ENCODE measurements at regions not wholly inside any gene's neighbourhood (a gene's known extent, or its start where the extent isn't known, plus 50 kb on each side); places are given as distances from the start of the nearest gene placed in this dataset.

DNA sequence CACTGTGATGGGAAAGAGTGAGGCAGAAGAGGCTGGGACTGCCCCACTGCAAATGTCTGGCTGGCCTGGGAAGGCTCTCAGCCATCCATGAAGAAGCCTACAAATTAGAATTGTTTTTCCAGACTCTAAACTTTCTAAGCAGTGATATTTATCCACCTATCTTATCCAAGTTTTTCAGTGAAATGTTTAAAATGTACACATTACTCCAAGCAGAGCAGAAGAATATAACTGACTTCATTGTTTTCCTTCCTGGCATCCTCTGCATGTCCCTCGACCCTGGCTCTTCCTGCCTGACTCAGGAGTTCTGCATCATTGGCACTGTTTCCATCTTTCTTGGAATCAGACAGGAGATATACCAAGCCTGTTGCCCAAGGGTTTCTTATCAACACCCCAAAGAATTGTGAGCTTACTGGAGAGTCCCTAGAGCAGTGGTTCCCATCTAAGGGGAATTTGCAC lies 401.5 kb upstream of the PROK2 start:
- Histone ChIP-seq H2AK5ac (ENCODE audit: insufficient read length, low read length) (no peak overlapping the region), H4K91ac (ENCODE audit: insufficient read length, low read depth, low read length) (no peak overlapping the region), H3K9me3 (ENCODE audit: control insufficient read depth, low read depth, low read length) (no peaks in the 10 kb centered on the region), H3K79me2 (ENCODE audit: insufficient read depth, low read length) (no peaks in the 10 kb centered on the region), H2AFZ (ENCODE audit: low read length) (no peak overlapping the region), H2BK12ac (ENCODE audit: insufficient read length, low read depth, low read length) (no peak overlapping the region), H4K20me1 (ENCODE audit: control insufficient read depth, insufficient read depth, insufficient read length) (no peaks in the 10 kb centered on the region), H2BK15ac (ENCODE audit: low read depth, low read length) (no peak overlapping the region), H3K27me3 (ENCODE audit: insufficient read depth, low read length) (no peaks in the 10 kb centered on the region), H4K8ac (replicated peaks; ENCODE audit: insufficient read length, low read depth, low read length) (no peak overlapping the region), H3K23ac (ENCODE audit: insufficient read length, low read depth, low read length) (no peak overlapping the region), H3K4me1 (ENCODE audit: insufficient read depth, low read length) (no peaks in the 10 kb centered on the region), H3K4ac (ENCODE audit: low read depth, low read length) (no peak overlapping the region), H3K79me1 (ENCODE audit: insufficient read depth, low read depth, low read length, poor library complexity, severe bottlenecking) (no peaks in the 10 kb centered on the region), H4K5ac (ENCODE audit: insufficient read length, low read depth, low read length) (no peak overlapping the region), H3K14ac (ENCODE audit: insufficient read depth, low read length) (no peak overlapping the region), H3K23me2 (ENCODE audit: insufficient read length, low read depth, low read length, poor library complexity, severe bottlenecking) (no peaks in the 10 kb centered on the region), H3T11ph (ENCODE audit: low read length) (no peak overlapping the region), H3K56ac (ENCODE audit: insufficient read length, low read depth, low read length) (no peak overlapping the region), H3K27ac (ENCODE audit: insufficient read length, low read depth, low read length) (no peak overlapping the region), H3K9ac (ENCODE audit: extremely low read depth, insufficient read length, low read length) (no peak overlapping the region), H2BK5ac (ENCODE audit: insufficient read length, low read length) (no peak overlapping the region), H3K4me2 (ENCODE audit: insufficient read depth, insufficient read length, low read length) (no peak overlapping the region), H2BK20ac (ENCODE audit: low read depth, low read length, poor library complexity, severe bottlenecking) (no peak overlapping the region), H3K18ac (ENCODE audit: insufficient read length, low read depth, low read length) (no peak overlapping the region), H2BK120ac (ENCODE audit: low read depth, low read length, poor library complexity, severe bottlenecking) (no peak overlapping the region)
- Mint-ChIP-seq H3K4me3 (no peak overlapping the region), H3K27ac (no peak overlapping the region), H3K36me3 (ENCODE audit: insufficient read depth in 1 of 3, low read depth in 3 of 3) (no peaks in the 10 kb centered on the region), H3K9me3 (peaks cover 0 to 5% of the 10 kb centered on the region in 2 experiments; a peak in 2 of 5 replicates), H3K4me1 (no peaks in the 10 kb centered on the region), H3K27me3 (ENCODE audit: low read depth) (peaks cover 11% of the 10 kb centered on the region)
- DNase-seq: no peak
- no CpG with 5 or more reads among the region's 1 CpG for WGBS (ENCODE audit: extremely low coverage, insufficient read length, low lambda C conversion rate)
- no peak for TF ChIP-seq CTCF (conservative IDR thresholded peaks at IDR 0.05)

Measured in H9 (cell line).